ENCODE measurements at regions not wholly inside any gene's neighbourhood (a gene's known extent, or its start where the extent isn't known, plus 50 kb on each side); places are given as distances from the start of the nearest gene placed in this dataset.
"Not testable (repeated sequence)": the region's sequence is repeated elsewhere in the genome, so short reads cannot be mapped to it uniquely, and the experiment has no call there.

DNA sequence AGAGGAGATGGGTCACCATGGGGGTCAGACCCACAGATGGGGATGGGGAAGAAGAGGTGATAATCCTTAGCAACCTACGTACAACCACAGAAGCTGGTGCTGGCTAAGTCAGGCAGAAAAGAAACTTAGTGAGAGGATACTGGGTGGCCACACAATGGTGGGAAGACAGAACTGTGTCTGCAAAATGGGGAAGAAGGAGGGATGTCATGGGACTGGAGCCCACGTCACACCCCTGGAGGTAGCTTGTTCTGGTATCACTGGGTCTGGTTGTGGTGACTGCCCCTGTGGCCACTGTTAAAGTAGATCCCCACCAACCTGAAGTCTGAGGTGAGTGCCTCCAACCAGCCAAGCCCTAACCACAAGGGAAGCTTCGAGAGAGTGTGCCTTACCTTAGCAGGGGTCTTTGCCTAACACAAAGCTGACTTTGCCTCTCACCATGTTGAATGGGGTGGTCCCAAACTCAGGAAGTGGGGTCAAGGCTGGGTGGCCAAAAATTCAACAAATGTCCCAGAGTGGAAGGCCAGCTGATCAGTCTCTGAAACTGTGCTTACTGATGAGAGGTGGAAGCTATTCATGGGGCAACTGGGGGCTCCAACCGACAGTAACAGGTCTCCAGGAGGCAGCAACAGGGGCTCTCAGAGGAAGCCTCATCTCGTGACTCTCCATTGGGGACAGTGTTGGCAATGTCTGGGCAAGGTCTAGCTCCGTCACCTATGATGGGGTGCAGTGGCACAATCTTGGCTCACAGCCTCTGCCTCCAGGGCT is 64.8 kb upstream of the SLC1A4 start:
- dilution Hi-C loops (cut with MboI; ENCODE audit: extremely low pct_ligation_motif_present, low sequenced_read_pairs), result no loop called here
- CTCF ChIA-PET, result interaction anchor here (1.1 to 2.1 kb wide), 4 partner anchors 39 to 263 kb away, joined by 3 to 6 read pairs (median 4); no protein-coding TSS in a partner anchor

DNA sequence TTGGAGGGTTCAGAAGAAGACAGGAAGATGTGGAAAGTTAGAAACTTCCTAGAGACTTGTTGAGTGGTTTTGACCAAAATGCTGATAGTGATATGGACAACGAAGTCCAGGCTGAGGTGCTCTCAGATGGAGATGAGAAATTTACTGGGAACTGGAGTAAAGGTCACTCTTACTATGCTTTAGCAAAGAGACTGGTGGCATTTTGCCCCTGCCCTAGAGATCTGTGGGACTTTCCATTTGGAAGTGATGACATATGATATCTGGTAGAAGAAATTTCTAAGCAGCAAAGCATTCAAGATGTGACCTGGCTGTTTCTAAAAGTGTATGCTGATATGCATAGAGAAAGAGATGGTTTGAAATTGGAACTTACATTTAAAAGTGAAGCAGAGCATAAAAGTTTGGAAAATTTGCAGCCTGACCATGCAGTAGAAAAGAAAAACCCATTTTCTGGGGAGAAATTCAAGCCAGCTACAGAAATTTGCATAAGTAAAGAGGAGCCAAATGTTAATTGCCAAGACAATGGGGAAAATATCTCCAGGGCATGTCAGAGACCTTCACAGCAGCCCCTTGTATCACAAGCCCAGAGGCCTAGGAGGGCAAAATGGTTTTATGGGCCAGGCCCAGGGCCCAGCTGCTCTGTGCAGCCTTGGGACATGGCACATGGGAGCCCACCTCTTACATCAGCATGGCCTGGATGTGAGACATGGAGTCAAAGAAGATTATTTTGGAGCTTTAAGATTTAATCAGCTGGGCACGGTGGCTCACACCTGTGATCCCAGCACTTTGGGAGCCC is 63.1 kb upstream of the SLC1A4 start:
- H3K36me3 ChIP-seq (ENCODE audit: control insufficient read depth in 2 of 2, extremely low read depth in 1 of 2, insufficient read depth in 2 of 2, low read length in 2 of 2); H4K20me1 ChIP-seq (replicated peaks; ENCODE audit: control insufficient read depth, extremely low read depth, insufficient read depth, low read length); H3K9me3 ChIP-seq (replicated peaks; ENCODE audit: control insufficient read depth, insufficient read depth, low read length); dilution Hi-C loops (cut with MboI; ENCODE audit: extremely low pct_ligation_motif_present, low sequenced_read_pairs); H2AFZ ChIP-seq (ENCODE audit: low read depth, low read length); H3K9ac ChIP-seq (replicated peaks; ENCODE audit: extremely low read depth, insufficient read depth, low read length); H3K79me2 ChIP-seq (ENCODE audit: control insufficient read depth, insufficient read depth, low read length); BruUV-seq (replicated peaks); H3K4me1 ChIP-seq (ENCODE audit: control insufficient read depth, extremely low read depth, insufficient read depth, low read length); intact Hi-C loops (cut with micrococcal nuclease); H3K4me2 ChIP-seq (ENCODE audit: insufficient read depth, low read length); H3K9me1 ChIP-seq (replicated peaks; ENCODE audit: control insufficient read depth, extremely low read depth, insufficient read depth, low read length); DNase-seq (ENCODE audit: low read depth, low spot score); H3K4me3 ChIP-seq (replicated peaks in 1 of 3; ENCODE audit: insufficient read depth in 1 of 3, low read depth in 1 of 3, low read length in 3 of 3); FAIRE-seq; CTCF ChIA-PET; H3K27ac ChIP-seq (ENCODE audit: insufficient read depth, low read depth, low read length); POLR2A ChIA-PET: not testable (repeated sequence)
- H3K27me3 ChIP-seq (ENCODE audit: control insufficient read depth in 2 of 2, insufficient read depth in 2 of 2, low read length in 2 of 2), result peaks cover 18 to 20% of the 10 kb centered on the region in 2 experiments

More for the DNA sequence above, 64.8 kb upstream of the SLC1A4 start:
- TF ChIP-seq, protein P1, sequence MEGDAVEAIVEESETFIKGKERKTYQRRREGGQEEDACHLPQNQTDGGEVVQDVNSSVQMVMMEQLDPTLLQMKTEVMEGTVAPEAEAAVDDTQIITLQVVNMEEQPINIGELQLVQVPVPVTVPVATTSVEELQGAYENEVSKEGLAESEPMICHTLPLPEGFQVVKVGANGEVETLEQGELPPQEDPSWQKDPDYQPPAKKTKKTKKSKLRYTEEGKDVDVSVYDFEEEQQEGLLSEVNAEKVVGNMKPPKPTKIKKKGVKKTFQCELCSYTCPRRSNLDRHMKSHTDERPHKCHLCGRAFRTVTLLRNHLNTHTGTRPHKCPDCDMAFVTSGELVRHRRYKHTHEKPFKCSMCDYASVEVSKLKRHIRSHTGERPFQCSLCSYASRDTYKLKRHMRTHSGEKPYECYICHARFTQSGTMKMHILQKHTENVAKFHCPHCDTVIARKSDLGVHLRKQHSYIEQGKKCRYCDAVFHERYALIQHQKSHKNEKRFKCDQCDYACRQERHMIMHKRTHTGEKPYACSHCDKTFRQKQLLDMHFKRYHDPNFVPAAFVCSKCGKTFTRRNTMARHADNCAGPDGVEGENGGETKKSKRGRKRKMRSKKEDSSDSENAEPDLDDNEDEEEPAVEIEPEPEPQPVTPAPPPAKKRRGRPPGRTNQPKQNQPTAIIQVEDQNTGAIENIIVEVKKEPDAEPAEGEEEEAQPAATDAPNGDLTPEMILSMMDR (IDR thresholded peaks at IDR 0.05; ENCODE audit: extremely low read depth in 1 of 2, insufficient read depth in 1 of 2, low read depth in 1 of 2, low read length in 2 of 2), result no peak
- TF ChIP-seq MYC (IDR thresholded peaks at IDR 0.05; ENCODE audit: low read depth, low read length) (no peak), POLR2A (IDR thresholded peaks at IDR 0.05; ENCODE audit: low read depth, low read length) (no peak), JUN (IDR thresholded peaks at IDR 0.05; ENCODE audit: borderline replicate concordance, insufficient read depth, insufficient read length, low read depth) (no peak), EZH2 (IDR thresholded peaks at IDR 0.05; ENCODE audit: borderline replicate concordance, low read depth, low read length, severe bottlenecking) (no peak)
- TF ChIP-seq, protein P2, sequence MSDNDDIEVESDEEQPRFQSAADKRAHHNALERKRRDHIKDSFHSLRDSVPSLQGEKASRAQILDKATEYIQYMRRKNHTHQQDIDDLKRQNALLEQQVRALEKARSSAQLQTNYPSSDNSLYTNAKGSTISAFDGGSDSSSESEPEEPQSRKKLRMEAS (IDR thresholded peaks at IDR 0.05; ENCODE audit: insufficient read depth, insufficient read length), result no peak
- Histone ChIP-seq H3K4me2 (ENCODE audit: insufficient read depth, low read length) (no peak overlapping the region), H3K9ac (replicated peaks; ENCODE audit: extremely low read depth, insufficient read depth, low read length) (no peak overlapping the region), H3K27ac (ENCODE audit: insufficient read depth, low read depth, low read length) (no peak overlapping the region), H3K4me1 (ENCODE audit: control insufficient read depth, extremely low read depth, insufficient read depth, low read length) (no peaks in the 10 kb centered on the region), H3K9me1 (replicated peaks; ENCODE audit: control insufficient read depth, extremely low read depth, insufficient read depth, low read length) (no peaks in the 10 kb centered on the region), H3K27me3 (ENCODE audit: control insufficient read depth in 2 of 2, insufficient read depth in 2 of 2, low read length in 2 of 2) (peaks cover 10% of the 10 kb centered on the region in 2 experiments), H4K20me1 (replicated peaks; ENCODE audit: control insufficient read depth, extremely low read depth, insufficient read depth, low read length) (no peaks in the 10 kb centered on the region), H3K36me3 (ENCODE audit: control insufficient read depth in 2 of 2, extremely low read depth in 1 of 2, insufficient read depth in 2 of 2, low read length in 2 of 2) (no peaks in the 10 kb centered on the region), H2AFZ (ENCODE audit: low read depth, low read length) (no peak overlapping the region), H3K9me3 (replicated peaks; ENCODE audit: control insufficient read depth, insufficient read depth, low read length) (no peaks in the 10 kb centered on the region), H3K79me2 (ENCODE audit: control insufficient read depth, insufficient read depth, low read length) (no peaks in the 10 kb centered on the region), H3K4me3 (replicated peaks in 1 of 3; ENCODE audit: insufficient read depth in 1 of 3, low read depth in 1 of 3, low read length in 3 of 3) (no peak overlapping the region)
- DNase-seq (ENCODE audit: low read depth, low spot score) (no peak), FAIRE-seq (no peak)
- POLR2A ChIA-PET, result no interaction called here
- BruUV-seq (replicated peaks), result no TSS peak
- intact Hi-C loops (cut with micrococcal nuclease), result no loop called here

All from endothelial cell of umbilical vein (primary cell).